ENCODE measurements at regions not wholly inside any gene's neighbourhood (a gene's known extent, or its start where the extent isn't known, plus 50 kb on each side); places are given as distances from the start of the nearest gene placed in this dataset.

DNA sequence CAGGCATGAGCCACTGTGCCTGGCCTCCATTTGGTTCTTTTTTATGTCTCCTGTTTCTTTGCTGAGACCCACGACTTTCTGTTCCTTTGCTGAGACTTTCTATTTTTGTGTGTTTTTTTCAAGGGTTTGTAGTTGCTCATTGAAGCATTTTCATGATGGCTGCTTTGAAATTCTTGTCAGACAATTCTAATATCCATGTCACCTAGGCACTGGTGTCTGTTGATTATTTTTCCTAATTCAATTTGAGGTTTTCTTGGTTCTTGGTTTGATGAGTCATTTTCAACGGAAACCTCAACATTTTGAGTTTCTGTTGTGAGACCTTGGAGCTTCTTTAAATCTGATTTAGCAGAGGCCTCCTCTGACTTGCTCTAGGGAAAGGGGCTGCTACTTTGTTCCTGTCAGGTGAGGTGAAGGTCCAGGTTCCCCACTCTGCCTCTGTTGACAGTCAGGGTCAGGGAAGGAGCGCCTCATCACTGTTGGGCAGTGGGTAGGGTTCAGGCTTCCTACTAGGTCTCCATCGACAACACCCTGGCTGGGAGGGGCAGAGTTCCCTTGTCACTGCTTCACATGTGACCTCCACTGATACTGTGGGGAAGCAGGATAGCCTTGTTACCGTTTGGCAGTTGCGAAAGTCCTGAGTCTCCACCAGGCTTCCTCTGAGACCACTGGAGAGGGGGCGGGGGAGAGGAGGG lies 66.1 kb upstream of the SMOX start:
- H3K4me1 Mint-ChIP-seq, result peaks cover 26% of the 10 kb centered on the region
- TF ChIP-seq, protein P1, sequence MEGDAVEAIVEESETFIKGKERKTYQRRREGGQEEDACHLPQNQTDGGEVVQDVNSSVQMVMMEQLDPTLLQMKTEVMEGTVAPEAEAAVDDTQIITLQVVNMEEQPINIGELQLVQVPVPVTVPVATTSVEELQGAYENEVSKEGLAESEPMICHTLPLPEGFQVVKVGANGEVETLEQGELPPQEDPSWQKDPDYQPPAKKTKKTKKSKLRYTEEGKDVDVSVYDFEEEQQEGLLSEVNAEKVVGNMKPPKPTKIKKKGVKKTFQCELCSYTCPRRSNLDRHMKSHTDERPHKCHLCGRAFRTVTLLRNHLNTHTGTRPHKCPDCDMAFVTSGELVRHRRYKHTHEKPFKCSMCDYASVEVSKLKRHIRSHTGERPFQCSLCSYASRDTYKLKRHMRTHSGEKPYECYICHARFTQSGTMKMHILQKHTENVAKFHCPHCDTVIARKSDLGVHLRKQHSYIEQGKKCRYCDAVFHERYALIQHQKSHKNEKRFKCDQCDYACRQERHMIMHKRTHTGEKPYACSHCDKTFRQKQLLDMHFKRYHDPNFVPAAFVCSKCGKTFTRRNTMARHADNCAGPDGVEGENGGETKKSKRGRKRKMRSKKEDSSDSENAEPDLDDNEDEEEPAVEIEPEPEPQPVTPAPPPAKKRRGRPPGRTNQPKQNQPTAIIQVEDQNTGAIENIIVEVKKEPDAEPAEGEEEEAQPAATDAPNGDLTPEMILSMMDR (IDR thresholded peaks at IDR 0.05), result no peak
- DNase-seq, result no peak
- H3K27ac Mint-ChIP-seq, result no peak overlapping the region
- peak overlapping the region; percentile 23 for H3K4me3 Mint-ChIP-seq
- peaks cover 11% of the 10 kb centered on the region for H3K27me3 Mint-ChIP-seq (ENCODE audit: low read depth, poor library complexity)
- peaks cover 12% of the 10 kb centered on the region for H3K36me3 Mint-ChIP-seq (ENCODE audit: low read depth)
- H3K9me3 Mint-ChIP-seq, result peaks cover 21% of the 10 kb centered on the region

DNA sequence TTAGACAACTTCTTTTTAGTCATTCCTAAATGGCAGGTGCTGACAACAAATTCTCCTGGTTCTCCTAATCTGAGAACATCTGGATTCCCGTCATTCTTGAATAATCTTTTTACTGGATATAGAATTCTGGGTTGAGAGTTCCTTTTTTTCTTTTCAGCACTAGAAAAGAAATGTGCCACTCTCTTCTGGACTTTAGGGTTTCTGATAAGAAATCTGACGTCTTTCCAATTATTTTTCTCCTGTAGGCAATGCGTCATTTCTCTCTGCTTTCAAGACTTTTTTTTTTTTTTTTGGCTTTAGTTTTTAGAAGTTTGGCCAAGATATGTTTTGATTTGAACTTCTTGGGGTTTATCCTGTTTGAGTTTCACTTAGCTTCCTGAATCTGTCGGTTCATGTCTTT lies 66.1 kb upstream of the RNF24 start:
- TF ChIP-seq, protein P1 (IDR thresholded peaks at IDR 0.05), result no peak
- Mint-ChIP-seq H3K4me3 (no peak overlapping the region), H3K4me1 (peaks cover 26% of the 10 kb centered on the region), H3K9me3 (peaks cover 21% of the 10 kb centered on the region), H3K27me3 (ENCODE audit: low read depth, poor library complexity) (peaks cover 11% of the 10 kb centered on the region), H3K36me3 (ENCODE audit: low read depth) (peaks cover 12% of the 10 kb centered on the region), H3K27ac (no peak overlapping the region)
- no peak for DNase-seq

DNA sequence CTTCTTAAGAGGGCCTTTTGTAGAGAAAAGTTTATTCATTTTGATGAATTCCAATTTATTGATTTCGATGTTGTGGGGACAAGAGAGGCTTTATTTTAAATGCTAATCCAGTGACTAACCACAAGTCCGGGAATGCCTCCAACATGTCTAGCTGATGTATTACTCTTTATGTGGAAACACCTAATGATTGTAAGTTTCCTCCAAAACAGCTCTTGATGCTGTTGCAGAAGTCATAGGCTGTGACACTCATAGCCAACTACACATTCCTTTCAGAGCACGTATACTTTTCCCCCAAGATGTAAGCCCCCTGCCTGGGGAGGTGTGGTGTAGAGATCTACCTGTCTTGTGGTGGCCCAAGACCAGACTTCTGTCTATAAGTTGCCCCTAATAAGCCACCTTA lies 61.3 kb upstream of the RNF24 start:
- peaks cover 11% of the 10 kb centered on the region for H3K9me3 Mint-ChIP-seq
- no peak for DNase-seq
- H3K36me3 Mint-ChIP-seq (ENCODE audit: low read depth), result peaks cover 3% of the 10 kb centered on the region
- H3K4me1 Mint-ChIP-seq, result peaks cover 13% of the 10 kb centered on the region
- no peak overlapping the region for H3K4me3 Mint-ChIP-seq
- H3K27me3 Mint-ChIP-seq (ENCODE audit: low read depth, poor library complexity), result peaks cover 6% of the 10 kb centered on the region
- TF ChIP-seq, protein P1 (IDR thresholded peaks at IDR 0.05), result no peak
- no peak overlapping the region for H3K27ac Mint-ChIP-seq

DNA sequence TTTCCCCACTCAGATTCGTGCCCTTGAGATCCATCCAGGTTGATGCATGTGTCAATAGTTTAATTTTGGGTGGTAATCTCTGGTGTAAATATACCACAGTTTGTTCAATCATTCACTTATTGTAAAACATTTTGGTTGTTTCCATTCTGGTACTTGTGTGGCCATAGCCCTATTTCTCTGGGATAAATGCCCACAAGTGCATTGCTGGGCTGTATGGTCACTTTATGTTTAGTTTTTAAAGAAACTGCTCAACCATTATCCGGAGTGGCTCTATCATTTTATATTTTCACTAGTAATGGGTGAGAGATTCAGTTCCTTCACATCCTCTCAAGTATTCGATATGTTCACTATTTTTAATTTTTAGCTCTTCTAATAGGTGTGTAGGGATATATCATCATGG lies 60.7 kb upstream of the RNF24 start:
- TF ChIP-seq, protein P1 (IDR thresholded peaks at IDR 0.05), result no peak
- Mint-ChIP-seq H3K4me1 (peaks cover 19% of the 10 kb centered on the region), H3K27me3 (ENCODE audit: low read depth, poor library complexity) (peaks cover 6% of the 10 kb centered on the region), H3K36me3 (ENCODE audit: low read depth) (no peaks in the 10 kb centered on the region), H3K9me3 (peaks cover 7% of the 10 kb centered on the region), H3K27ac (no peak overlapping the region), H3K4me3 (no peak overlapping the region)
- no peak for DNase-seq

DNA sequence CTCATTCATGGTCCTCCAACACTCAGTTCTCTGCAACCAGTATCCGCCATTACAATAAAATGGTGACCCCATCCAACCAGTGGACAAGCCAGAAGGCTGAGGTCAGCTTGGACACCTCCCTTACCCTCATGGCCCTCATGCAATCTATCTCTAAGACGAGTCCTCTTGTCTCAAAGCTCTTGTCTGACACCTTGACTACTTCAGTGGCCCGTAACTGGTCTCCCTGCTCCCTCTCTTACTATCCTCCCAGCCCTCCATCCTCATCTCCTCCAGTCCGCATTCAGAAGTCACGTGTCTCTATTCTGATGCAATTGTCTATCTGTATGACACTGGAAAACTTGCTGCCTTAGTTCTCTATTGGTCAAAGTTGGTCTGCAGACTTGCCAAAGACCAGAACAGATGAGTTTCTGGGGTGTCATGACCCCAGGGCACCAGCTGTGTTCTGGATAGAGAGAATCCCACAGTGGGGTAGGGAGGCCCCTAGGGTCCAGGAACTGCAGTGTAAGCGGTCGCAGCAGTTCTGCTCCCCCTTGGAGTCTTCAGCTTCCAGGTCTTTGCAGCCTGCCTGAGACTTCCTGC lies 59.6 kb upstream of the RNF24 start:
- Mint-ChIP-seq H3K4me1 (peaks cover 23% of the 10 kb centered on the region), H3K27me3 (ENCODE audit: low read depth, poor library complexity) (peaks cover 6% of the 10 kb centered on the region), H3K9me3 (peaks cover under 1% of the 10 kb centered on the region), H3K36me3 (ENCODE audit: low read depth) (no peaks in the 10 kb centered on the region), H3K4me3 (no peak overlapping the region), H3K27ac (peak overlapping the region; percentile 9)
- no peak for DNase-seq
- TF ChIP-seq, protein P1 (IDR thresholded peaks at IDR 0.05), result no peak

Data from nephron progenitor cell (in vitro differentiated cells).